GM21529 (cell line): ENCODE measurements at regions not wholly inside any gene's neighbourhood (a gene's known extent, or its start where the extent isn't known, plus 50 kb on each side); places are given as distances from the start of the nearest gene placed in this dataset.

Source experiments
- ATAC-seq: cut with Tn5 transposase; IDR thresholded peaks from one replicate; pipeline ENCODE4 v1.9.1; 2021; ENCODE audit not compliant: unreplicated experiment

DNA sequence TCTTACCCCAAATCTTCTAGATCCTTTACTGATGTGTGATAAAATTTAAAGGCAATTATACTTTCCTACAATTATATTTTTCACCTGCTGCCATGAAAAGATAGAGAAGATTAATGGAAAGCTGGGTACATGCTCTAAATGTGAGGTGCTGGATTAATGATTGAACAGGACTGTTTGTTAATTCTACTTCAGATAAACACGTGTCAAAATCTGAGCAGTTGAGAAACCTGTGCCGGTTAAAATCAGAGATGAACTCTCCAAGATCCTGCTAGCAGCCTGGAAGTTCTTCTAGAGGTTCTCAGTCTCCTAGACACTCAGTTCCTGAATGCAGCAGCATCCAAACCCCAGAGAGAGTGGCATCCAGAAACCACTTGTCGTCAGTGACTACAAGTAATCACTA is 69.2 kb downstream of the INHBA start:
- ATAC-seq = no peak

DNA sequence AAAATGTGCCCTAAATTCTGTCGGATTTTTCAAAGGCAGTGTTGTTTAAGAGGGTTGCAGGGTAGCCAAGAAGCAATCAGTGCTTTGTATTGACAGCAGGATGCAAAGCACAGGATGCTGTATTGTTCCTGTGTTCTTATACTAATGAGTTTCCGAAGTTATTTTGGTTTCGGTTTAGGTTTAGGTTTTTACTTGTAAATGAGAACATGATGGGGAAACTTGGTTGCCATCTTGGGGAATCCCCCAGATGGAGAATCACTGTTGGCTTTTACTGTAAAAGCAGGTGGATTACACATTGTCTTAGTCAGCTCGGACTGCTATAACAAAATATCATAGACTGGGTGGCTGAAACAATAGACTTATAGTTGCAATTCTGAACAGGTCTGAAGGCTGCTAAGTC is 72.1 kb downstream of the INHBA start:
- ATAC-seq = peak; percentile 83

DNA sequence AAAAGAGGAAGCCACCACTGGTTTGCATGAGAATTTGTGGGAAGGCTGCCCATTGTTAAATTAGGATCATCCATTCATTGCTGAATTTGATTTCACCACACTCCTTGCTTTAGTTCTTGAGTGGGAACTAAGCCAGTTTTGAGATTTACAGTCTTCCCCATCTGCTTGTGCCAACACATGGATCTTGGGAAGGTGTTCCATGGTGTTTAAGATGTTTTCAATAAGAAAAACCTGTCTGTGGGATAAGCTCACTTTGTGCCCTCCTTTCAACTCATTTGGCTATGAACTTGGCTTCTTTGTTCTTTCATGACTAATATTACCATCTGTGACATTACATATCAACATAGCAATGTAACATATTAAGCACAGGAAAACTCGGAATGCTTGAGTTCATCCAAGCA is 73.2 kb downstream of the INHBA start:
- ATAC-seq = no peak

DNA sequence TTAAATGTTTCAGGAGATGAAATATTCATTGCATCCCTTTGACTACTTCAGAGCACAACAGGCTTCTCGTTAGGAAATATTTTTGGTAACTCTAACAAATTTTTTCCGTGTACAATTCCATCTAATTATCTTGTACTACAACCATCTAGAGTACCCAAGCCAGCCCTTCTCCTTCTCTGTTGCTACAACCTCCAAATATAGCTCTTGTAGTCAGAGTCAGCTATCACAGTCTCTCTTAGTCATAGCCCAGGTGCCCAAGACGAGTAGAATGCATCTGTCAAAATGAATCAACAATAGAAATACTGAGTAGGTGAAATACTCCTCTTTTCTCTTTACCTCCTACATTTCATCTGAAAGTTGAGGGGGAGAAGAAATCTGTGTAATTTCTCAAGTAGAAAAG is 74.0 kb downstream of the INHBA start:
- ATAC-seq = peak; percentile 44

DNA sequence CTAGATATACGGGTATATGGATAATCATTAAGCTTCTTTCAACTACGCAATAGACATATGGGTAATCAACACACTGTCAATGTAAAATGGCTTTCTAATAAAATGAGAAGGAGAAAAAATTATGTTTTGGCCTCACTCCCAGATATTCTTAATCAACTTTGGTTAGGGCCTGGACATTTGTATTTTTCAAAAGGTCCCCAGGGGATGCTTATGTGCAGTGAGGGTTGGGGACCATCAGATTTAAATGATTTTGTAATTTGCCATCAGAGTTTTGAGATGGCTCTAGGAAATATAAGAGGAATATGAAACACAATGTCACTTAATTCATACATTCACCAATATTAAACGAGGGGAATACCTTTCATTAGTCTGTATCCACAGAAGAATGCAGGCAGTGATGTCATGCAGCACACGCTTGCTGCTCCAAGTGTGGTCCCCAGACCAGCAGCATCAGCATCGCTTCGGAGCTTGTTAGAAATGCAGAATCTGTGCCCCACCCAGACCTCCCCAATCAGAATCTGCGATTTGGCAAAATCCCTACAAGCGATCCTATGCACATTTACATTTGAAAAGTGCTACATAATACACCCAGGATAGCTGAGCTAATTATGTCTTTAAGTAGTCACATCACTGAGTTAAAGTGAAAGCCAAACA is 75.1 kb downstream of the INHBA start:
- ATAC-seq = no peak

DNA sequence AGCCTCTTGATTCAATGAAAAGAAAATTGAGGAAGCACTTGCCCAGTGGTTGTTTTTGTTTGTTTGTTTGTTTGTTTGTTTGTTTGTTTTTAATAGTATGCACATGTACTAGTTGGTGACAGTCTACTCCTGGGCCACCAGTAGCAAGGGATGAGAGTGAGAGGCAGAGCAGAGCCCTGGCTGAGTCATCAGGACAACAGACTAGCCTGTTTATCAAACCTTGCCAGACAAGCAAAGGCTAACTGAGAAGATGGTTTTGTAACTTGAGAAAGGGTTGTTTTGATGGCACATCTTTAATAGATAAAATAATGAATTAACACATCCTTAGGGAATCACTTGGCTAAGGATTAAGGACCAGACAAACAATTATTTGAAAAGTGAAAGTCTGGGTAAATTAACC is 78.1 kb downstream of the INHBA start:
- no peak for ATAC-seq

DNA sequence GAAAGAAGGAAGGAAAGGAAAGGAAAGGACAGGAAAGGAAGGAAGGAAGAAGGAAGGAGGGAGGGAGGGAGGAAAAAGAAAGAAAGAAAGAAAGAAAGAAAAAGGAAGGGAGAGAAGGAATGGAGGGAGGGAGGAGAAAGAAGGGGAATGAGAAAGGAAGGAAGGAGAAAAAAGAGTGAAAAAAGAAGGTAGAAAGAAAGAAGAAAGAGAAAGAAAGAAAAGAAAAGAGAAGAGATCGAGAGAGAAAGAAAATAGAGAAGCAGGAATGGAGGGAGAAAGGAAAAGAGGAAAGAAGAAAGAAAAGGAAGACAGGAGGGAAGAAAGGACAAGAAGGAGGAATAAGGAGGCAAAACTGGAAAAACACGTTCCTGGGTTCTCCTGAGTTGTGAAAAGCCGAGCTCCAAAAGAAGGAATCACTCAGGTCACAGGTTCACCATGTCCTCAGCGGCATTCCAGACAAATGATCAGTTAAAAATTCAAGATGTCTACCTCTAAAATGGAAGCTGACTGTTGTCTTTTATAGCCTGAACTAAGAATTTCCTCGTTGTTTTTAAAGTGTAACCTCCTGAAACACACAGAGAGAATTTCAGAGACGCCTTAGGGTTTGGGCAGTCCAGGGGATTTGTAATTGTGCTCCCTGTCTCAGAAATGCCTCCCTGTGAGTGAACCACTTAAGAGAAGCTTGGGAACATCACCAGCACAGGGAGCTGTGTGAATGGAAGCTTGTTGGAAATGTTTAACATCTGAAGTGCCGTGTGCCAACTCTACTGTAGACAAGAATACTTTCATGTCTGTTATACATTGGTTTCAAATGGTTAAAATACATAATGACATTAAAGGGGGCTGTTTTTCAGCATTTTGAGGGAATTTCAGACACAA is 80.7 kb downstream of the INHBA start:
- no peak for ATAC-seq

DNA sequence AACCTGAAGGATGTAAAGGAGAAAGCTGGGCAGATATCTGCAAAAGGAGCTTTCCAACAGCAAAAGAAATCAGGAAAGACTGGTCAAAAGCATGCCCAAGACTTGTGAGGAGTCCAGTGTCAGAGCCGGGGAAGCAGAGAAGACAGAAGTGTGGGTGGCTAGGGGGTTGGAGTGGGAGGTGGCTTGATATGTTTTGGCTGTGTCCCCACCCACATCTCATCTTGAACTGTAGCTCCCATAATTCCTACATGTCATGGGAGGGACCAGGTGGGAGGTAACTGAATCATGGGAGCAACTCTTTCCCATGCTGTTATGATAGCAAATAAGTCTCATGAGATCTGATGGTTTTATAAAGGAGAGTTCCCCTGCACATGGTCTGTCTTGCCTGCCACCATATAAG is 84.9 kb downstream of the INHBA start:
- no peak for ATAC-seq

DNA sequence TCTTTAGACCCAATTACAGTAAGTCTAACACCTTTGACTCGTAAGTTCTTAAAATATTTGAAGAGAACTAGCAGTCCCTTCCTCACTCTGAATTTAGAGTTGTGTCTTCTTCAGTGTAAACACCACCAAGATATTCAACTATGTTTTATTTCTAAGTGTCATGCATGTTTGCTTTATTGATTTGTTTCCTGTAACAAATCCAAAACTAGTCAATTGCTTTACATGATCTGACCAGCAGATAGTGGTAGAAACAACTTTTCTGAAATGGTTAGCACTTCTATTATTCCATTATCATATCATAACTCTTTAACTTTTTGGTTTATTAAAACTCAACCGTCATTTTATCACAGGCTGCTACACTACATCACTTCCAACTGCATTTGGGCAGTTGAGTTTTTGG is 90.1 kb downstream of the INHBA start:
- ATAC-seq = no peak

DNA sequence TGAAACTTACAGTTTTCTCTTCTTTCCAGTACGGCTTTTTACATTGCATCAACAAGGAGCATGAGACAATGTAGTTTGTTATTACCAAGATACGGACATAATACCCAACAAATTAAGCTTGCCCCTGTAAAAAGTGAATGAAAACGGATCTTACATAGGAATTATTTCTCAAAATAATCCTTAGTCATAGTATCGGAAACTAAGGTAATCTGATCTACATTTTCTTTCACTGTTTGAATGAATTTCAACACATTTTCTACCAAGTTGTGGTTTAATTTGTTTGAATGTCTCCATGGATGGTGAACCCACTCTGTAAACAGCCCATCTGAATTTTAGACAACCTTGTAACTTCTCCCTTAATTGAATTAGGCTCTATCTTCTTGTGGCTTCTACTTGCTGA is 90.5 kb downstream of the INHBA start:
- no peak for ATAC-seq

DNA sequence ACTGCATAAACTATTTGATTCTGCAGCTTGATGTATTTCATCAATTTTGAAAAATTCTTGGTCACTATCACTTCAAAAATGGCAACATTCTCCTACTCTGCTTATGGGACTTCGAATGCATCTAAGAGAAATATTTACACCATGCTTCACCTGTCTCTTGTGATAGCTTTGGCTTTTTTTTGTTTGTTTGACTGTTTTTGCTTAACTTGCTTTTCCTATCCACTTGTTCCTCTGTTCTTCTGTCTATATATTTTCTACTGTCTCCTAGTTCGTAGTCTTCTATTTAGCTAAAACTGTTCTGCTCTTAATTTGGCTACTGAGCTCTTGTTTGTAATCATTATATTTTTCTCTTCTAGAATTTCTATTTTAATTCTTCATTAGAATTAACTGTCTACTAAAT is 94.4 kb downstream of the INHBA start:
- ATAC-seq = no peak

DNA sequence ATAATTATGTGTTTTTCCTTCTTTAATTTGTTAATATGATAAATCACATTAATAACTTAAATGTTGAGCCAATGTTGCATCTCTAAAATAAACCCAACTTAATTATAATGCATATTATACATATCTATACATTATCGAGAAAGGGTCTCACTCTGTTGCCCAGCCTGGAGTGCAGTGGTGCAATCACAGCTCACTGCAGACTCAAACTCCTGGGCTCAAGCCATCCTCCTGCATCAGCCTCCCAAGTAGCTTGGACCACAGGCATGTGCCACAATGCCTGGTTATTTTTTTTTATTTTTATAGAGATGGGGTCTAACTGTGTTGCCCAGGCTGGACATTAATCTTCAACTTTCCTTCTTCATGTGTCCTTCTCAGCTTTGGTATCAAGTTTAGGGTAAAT is 98.9 kb downstream of the INHBA start:
- ATAC-seq = no peak

DNA sequence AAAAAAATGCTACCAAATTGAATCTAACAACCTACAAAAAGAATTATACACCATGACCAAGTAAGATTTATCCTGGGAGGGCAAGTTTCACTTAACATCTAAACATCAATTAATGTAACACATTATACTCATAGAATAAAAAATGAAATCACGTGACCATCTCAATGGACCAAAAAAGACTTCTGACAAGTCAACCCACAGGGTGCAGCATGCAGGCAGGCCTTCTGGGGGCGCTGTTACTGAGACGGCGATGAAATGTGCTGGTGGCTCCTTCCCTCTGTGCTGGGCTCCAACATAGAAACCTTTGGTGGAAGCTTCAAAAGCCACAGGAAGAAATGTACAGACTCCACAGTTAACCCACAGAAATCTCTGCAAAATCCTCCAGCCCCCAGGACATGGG is 103.1 kb downstream of the INHBA start:
- no peak for ATAC-seq

DNA sequence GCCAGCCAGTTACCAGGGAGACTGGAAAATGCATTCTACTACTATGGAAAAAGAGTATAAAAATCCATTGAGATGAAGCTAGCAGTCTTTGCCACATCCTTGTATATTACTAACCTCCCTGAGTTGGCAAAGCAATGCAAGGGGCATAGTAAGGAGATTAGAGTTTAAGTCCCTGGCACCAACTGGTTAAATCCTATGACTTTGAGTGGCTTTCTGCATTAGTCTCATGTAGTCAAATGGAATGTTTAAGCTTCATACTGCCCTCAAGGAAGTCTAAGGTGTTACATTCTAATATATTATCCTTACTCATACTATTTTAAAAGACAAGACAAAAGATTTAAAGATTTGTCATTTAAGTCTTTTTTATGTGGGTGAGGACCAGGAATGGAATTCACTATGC is 110.1 kb downstream of the INHBA start:
- no peak for ATAC-seq

DNA sequence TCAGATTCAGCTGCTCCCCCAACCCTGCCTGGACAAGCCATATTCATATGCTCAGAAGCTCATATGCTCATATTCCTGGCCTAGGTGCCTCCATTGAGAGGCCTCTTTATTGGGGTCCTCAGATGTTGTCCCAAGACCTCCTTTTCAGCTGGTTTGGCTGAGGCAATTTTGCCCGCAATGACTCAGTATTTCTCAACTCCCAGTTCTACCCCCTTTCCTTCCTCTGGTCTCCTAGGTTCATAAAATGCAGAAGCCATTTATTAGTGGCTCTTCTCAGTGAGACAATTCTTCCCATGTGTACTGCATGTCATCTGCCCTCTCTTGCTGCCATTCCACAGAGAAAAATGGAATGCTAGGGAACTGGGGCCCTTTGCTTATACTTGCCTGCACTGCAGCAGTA is 110.7 kb downstream of the INHBA start:
- no peak for ATAC-seq

DNA sequence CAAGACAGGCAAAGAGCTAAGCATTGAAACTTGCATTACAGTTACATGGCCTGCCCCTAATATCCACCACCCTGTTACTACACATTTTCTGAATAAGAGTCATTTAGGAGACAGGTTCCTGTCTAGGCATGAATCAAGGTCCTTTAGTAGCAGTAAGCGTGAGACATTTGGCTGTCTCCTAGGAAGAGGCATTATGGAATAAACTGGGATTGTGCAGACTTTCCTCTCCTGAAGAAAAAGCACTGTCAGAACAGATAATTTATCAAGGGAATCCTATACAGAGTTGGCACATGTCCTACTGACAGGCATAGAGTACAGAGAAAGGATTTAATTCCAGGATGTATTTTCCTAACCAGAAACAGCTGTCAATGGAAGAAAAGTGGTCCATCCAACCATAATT is 111.9 kb downstream of the INHBA start:
- ATAC-seq = no peak

DNA sequence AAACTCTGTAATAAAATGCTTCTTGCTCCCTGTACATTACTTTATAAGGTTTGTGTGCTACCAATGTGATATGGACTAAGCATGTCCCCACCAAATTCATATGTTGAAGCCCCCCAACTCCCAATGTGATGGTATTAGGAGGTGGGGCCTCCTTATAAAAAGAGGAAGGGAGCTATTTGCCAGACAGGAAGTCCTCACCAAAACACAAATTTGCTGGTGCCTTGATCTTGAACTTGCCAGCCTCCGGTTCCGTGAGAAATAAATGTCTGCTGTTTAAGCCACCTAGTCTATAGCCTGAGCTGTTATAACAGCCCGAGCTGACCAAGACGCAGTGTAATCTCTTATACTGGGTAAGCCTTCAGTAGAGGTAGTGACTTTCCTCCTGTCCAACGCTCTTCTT is 114.5 kb downstream of the INHBA start:
- no peak for ATAC-seq

DNA sequence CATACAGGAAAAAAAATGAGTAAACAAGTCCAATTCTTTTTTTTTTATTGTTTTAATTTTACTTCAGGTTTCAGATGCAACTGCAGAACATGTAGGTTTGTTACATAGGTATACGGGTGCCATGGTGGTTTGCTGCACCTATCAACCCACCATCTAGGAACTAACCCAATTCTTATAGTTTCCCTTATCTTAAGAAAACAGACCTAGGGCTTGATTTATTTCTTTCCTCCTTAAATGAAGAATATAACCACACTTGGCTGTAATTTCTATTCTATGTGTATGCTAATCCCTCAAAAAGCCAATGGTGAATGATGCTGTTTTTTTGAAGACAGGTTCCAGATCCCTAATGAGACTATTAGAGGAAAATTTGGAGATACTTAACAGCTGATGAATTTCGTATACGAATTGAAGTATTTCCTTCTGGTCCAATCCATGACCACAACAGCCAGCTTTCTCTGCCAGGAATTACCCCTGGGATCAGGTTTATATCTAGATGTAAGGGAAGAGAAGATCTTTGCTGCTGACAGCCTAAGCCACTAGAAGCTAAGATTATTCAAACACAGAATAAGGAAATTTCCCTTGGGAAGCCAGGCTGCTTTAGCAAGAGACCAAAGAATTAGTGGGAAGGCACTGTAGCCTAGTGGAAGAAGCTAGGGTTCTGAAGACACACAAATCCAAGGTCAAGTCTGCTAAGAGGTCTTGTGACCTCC is 115.8 kb downstream of the INHBA start:
- ATAC-seq = no peak

DNA sequence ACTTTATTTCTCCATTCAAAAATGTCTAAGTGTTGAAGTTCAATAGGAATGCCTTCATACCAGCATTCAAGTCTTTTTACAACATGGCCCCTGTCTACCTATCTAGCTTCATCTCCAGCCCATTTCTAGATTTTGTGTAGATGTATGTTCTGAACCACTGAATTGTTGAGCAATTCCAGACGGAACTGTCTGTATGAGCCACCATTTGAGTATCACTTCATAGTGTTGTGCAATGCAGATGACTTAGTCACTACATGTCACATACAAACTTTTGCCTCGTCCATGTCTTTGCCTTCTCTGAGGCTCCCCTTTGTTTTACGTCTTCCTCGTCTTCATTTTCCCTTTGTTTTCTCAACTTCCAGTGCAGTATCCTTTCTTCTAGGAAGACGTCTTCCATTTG is 118.1 kb downstream of the INHBA start:
- no peak for ATAC-seq

DNA sequence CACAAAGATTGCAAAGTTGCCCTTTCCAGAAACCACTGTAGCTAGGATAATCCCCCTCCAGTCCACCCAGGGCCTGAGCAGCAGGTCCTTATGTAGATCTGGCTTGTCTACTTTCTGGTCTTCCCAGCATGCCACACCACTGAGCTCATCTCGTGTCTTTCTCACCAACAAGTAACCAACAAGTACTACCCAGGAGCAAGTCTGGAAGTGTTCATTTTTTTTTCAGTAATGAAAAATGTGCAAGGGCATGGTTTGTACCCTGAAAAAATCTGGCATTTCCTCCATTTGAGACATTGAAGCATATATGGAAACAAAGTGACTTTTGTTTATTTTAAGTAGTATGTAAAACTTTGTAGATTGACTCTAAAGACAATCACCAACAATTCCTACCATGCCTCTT is 120.8 kb downstream of the INHBA start:
- ATAC-seq = no peak

DNA sequence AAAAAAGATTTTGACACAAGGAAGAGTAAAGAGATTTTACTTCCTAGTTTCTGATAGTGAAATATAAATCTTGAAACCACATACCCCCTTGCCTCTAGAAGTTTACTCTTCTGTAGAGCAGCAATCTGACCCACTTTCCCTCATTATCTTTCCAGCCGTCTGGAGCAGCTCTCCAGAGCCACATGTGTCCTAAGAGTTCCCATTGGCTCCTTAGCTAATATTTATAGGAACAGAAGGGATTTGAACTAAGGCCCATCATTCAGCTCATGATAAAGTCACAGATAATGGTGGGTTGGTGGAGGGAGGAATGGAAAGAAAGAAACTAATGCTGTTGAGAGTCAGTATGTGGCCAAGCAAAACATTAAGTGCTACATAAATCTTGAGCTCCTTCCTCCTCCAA is 121.8 kb downstream of the INHBA start:
- no peak for ATAC-seq
